Stomach (tissue), 8 donors: ENCODE measurements at regions not wholly inside any gene's neighbourhood (a gene's known extent, or its start where the extent isn't known, plus 50 kb on each side); places are given as distances from the start of the nearest gene placed in this dataset.

ENCODE experiments used
- DNase-seq, 2 donors: peaks; one replicate each; pipeline versions ENCODE4 v3.0.0 to v3.0.0-alpha.2; 2013 to 2019
- H3K27ac ChIP-seq, 5 donors: fragments of 200-600 bp in 4 of 5; sonication (generic) in 4 of 5; one replicate each; pipeline ENCODE4 v1.5.1; 2013 to 2019; ENCODE audit warnings: mild to moderate bottlenecking in 1 of 5, moderate library complexity in 1 of 5
- H3K27me3 ChIP-seq, 3 donors: fragments of 200-600 bp; sonication (generic); one replicate each; pipeline ENCODE4 v1.5.1; 2017 to 2019; ENCODE audit warnings: mixed run types in 1 of 3
- H3K36me3 ChIP-seq, 4 donors: fragments of 200-600 bp; sonication (generic); 1 replicate in 3 of 4; 2 replicates in 1 of 4; pipeline ENCODE4 v1.5.1; 2016 to 2019
- H3K4me1 ChIP-seq, 4 donors: fragments of 200-600 bp; sonication (generic); one replicate each; pipeline ENCODE4 v1.5.1; 2016 to 2019
- H3K4me3 ChIP-seq, 4 donors: fragments of 200-600 bp; sonication (generic) in 3 of 4; one replicate each; pipeline ENCODE4 v1.5.1; 2016 to 2019; ENCODE audit warnings: mild to moderate bottlenecking in 1 of 4
- H3K9me3 ChIP-seq, 4 donors: fragments of 200-600 bp; sonication (generic); one replicate each; pipeline ENCODE4 v1.5.1; 2016 to 2019
- CTCF ChIP-seq, 7 experiments: fragments of 450-650 bp in 4 of 7; fragments of 200-600 bp in 3 of 7; sonication (generic) in 3 of 7; IDR thresholded peaks; one replicate each; pipeline ENCODE4 v1.5.1; 2016 to 2019; ENCODE audit warnings: antibody characterized with exemption in 7 of 7, control low read depth in 2 of 7, mild to moderate bottlenecking in 1 of 7
- EP300 ChIP-seq: sonication (generic); formaldehyde crosslinking; IDR thresholded peaks from one replicate; pipeline ENCODE4 v1.6.1; 2017; ENCODE audit warnings: antibody characterized with exemption
- POLR2A ChIP-seq, 4 donors: fragments of 450-650 bp; IDR thresholded peaks; one replicate each; pipeline ENCODE4 v1.6.1; 2016; ENCODE audit warnings: antibody characterized with exemption in 4 of 4, control low read depth in 2 of 4, mild to moderate bottlenecking in 1 of 4, moderate library complexity in 1 of 4
- POLR2AphosphoS5 ChIP-seq, 3 donors: sonication (generic); formaldehyde crosslinking; IDR thresholded peaks; one replicate each; pipeline ENCODE4 v1.6.1; 2016; ENCODE audit warnings: antibody characterized with exemption in 3 of 3
- WGBS, 5 donors: extraction: QIAGEN DNeasy Blood & Tissue Kit in 3 of 5; methylation state at CpG; one replicate each; pipeline versions ENCODE4 v1.1.5 to v1.1.7; 2013 to 2018; 5-methylcytosine and 5-hydroxymethylcytosine counted together
- intact Hi-C: fragments of 100-400 bp; cut with DNase I; formaldehyde crosslinking; loops from one replicate; pipeline ENCODE4 v1.15.1; 2023; ENCODE audit warnings: low total_unique reads
- donor health status: healthy with polysubstance abuse.
- donor health status: Bipolar disorder and iron deficiency.
- donor health status: healthy.

GRCh38 chr14:43155258-43155657, 1351.8 kb downstream of the FSCB start:
- 83 to 100% (median 90%) methylated on average over 1 of the region's 1 CpG for WGBS, 5 donors
- Histone ChIP-seq H3K27ac (no peak overlapping the region), H3K9me3 (no peaks in the 10 kb centered on the region), H3K4me1 (no peaks in the 10 kb centered on the region), H3K4me3 (no peak overlapping the region), H3K36me3 (no peaks in the 10 kb centered on the region), H3K27me3 (no peaks in the 10 kb centered on the region)
- intact Hi-C loops = no loop called here
- DNase-seq = no peak
- TF ChIP-seq EP300 = no peak
- TF ChIP-seq POLR2AphosphoS5 (IDR thresholded peaks at IDR 0.05) = no peak

GRCh38 chr14:43147485-43147884, 1359.6 kb downstream of the FSCB start:
- 53 to 69% (median 64%) methylated on average over 3 of the region's 3 CpGs for WGBS, 5 donors
- no peaks in the 10 kb centered on the region for H3K36me3 ChIP-seq
- DNase-seq = peak in 1 of 2 donors; percentile 13
- intact Hi-C loops = no loop called here
- H3K4me3 ChIP-seq = no peak overlapping the region
- TF ChIP-seq POLR2A (IDR thresholded peaks at IDR 0.05) (no peak), CTCF (IDR thresholded peaks at IDR 0.05) (no peak), EP300 (no peak), POLR2AphosphoS5 (IDR thresholded peaks at IDR 0.05) (no peak)
- no peaks in the 10 kb centered on the region for H3K27me3 ChIP-seq
- no peak overlapping the region for H3K27ac ChIP-seq
- no peaks in the 10 kb centered on the region for H3K9me3 ChIP-seq
- no peaks in the 10 kb centered on the region for H3K4me1 ChIP-seq

GRCh38 chr14:43145361-43145760, 1361.7 kb downstream of the FSCB start:
- no peak overlapping the region for H3K27ac ChIP-seq
- intact Hi-C loops = no loop called here
- WGBS, 5 donors = 64 to 73% (median 72%) methylated on average over 2 of the region's 2 CpGs
- no peaks in the 10 kb centered on the region for H3K36me3 ChIP-seq
- no peak for TF ChIP-seq CTCF (IDR thresholded peaks at IDR 0.05)
- TF ChIP-seq POLR2AphosphoS5 (IDR thresholded peaks at IDR 0.05) = no peak
- TF ChIP-seq POLR2A (IDR thresholded peaks at IDR 0.05) = no peak
- H3K27me3 ChIP-seq = no peaks in the 10 kb centered on the region
- no peaks in the 10 kb centered on the region for H3K9me3 ChIP-seq
- no peak overlapping the region for H3K4me3 ChIP-seq
- H3K4me1 ChIP-seq = no peaks in the 10 kb centered on the region
- no peak for DNase-seq

- no peaks in the 10 kb centered on the region for H3K27me3 ChIP-seq
- no peak overlapping the region for H3K27ac ChIP-seq
- intact Hi-C loops = no loop called here
- DNase-seq = no peak
- H3K4me3 ChIP-seq = no peak overlapping the region
- 79 to 89% (median 79%) methylated on average over 2 of the region's 2 CpGs for WGBS, 5 donors
- H3K4me1 ChIP-seq = no peaks in the 10 kb centered on the region
- TF ChIP-seq POLR2A (IDR thresholded peaks at IDR 0.05) (no peak), EP300 (no peak), CTCF (IDR thresholded peaks at IDR 0.05) (no peak), POLR2AphosphoS5 (IDR thresholded peaks at IDR 0.05) (no peak)
- no peaks in the 10 kb centered on the region for H3K9me3 ChIP-seq
- no peaks in the 10 kb centered on the region for H3K36me3 ChIP-seq
These were observed 1364.0 kb downstream of the FSCB start for GRCh38 chr14:43143106-43143505.

GRCh38 chr14:43141636-43142191, 1365.4 kb downstream of the FSCB start:
- Histone ChIP-seq H3K27ac (no peak overlapping the region), H3K4me3 (no peak overlapping the region), H3K9me3 (no peaks in the 10 kb centered on the region), H3K27me3 (no peaks in the 10 kb centered on the region), H3K36me3 (no peaks in the 10 kb centered on the region), H3K4me1 (no peaks in the 10 kb centered on the region)
- no peak for TF ChIP-seq POLR2AphosphoS5 (IDR thresholded peaks at IDR 0.05)
- TF ChIP-seq CTCF (IDR thresholded peaks at IDR 0.05) = no peak
- TF ChIP-seq EP300 = no peak
- no peak for TF ChIP-seq POLR2A (IDR thresholded peaks at IDR 0.05)
- 89 to 94% (median 93%) methylated on average over 17 of the region's 17 CpGs for WGBS, 5 donors
- intact Hi-C loops = no loop called here
- DNase-seq = no peak
